GM18508 (cell line): ENCODE measurements at regions not wholly inside any gene's neighbourhood (a gene's known extent, or its start where the extent isn't known, plus 50 kb on each side); places are given as distances from the start of the nearest gene placed in this dataset.

Experiments
- ATAC-seq: cut with Tn5 transposase; IDR thresholded peaks from one replicate; pipeline ENCODE4 v1.9.1; 2021; ENCODE audit warnings: moderate number of reproducible peaks; ENCODE audit not compliant: insufficient read depth, unreplicated experiment

- no peak for ATAC-seq
Observed at GRCh38 chr20:21821358-21821757, 115.9 kb downstream of the PAX1 start.

GRCh38 chr20:21820688-21821087 lies 115.2 kb downstream of the PAX1 start:
- ATAC-seq = no peak

DNA sequence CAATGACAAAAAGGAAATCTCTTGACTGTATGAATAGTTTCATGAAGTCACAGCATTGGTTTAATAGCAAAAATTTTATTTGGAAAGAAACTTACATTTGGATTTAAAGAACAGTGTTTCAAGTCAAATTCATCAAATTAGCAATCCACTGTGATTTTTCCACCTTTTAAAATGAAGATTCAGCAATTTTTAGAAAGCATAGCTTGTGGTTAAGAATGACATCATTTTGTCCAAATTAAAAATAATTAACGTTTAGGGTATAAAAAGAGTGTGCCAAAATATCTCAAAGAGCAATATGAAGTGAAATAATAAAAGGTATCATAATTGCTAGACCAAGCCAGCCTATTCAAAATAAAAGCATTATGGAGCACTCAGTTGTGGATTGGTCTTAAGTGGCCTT lies 114.6 kb downstream of the PAX1 start:
- ATAC-seq = no peak

GRCh38 chr20:21812379-21812778 lies 106.9 kb downstream of the PAX1 start:
- ATAC-seq = no peak

- ATAC-seq = no peak
Observed at GRCh38 chr20:21809961-21810523, 104.6 kb downstream of the PAX1 start.

GRCh38 chr20:21808863-21809664 lies 103.6 kb downstream of the PAX1 start:
- ATAC-seq = no peak

DNA sequence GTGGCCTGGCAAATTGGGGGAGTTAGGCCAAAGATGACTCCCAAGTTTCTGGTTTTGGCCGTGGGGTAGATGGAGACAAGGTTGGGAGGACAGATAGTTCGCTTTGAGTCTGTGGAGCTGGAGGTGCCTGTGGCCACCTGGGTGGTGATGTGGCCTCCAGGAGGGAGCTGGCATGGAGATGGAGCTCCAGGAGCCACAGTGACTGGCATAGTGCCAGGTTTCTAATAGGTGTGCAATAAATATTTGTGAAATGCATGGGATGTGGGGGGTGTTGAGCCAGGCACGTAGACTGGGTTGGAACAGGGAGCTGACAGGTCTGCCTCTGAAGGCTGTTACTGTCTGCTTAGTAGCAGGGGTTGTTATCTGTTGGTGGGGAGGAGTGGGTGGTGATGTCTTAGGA lies 102.7 kb downstream of the PAX1 start:
- no peak for ATAC-seq

- no peak for ATAC-seq
Observed at GRCh38 chr20:21804802-21805201, 99.3 kb downstream of the PAX1 start.

GRCh38 chr20:21801193-21801592 lies 95.7 kb downstream of the PAX1 start:
- no peak for ATAC-seq

DNA sequence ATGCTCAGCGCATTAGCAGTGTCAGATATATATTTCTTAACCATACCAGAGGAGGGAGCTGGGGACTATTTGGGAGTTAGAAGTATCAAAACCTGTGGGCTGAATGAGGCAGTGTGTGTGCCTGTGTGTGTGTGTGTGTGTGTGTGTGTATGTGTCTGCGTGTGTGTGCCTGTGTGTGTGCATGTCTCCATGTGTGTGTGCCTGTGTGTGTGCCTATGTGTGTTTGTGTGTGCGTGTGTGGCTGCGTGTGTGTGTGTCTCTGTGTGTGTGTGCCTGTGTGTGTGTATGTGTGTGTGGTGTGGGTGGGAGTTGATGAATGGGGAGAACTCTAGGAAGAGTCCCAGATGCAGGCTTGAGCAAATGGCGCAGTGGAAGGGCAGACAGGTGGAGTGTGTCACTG lies 92.9 kb downstream of the PAX1 start:
- ATAC-seq = no peak

GRCh38 chr20:21796059-21796458 lies 90.6 kb downstream of the PAX1 start:
- ATAC-seq = no peak

- no peak for ATAC-seq
Observed at GRCh38 chr20:21788082-21788481, 82.6 kb downstream of the PAX1 start.

GRCh38 chr20:21781446-21782075 lies 76.1 kb downstream of the PAX1 start:
- ATAC-seq = no peak

GRCh38 chr20:21780528-21780927 lies 75.1 kb downstream of the PAX1 start:
- no peak for ATAC-seq
